Stimulated activated CD4-positive, alpha-beta T cell treated with anti-CD3 and anti-CD28 coated beads, Interleukin-12 subunit alpha, Interleukin-12 subunit beta, amount 100 ng/mL, for 4 hours (primary cell): ENCODE measurements at regions not wholly inside any gene's neighbourhood (a gene's known extent, or its start where the extent isn't known, plus 50 kb on each side); places are given as distances from the start of the nearest gene placed in this dataset.

Experiments used
- DNase-seq: peaks from one replicate; pipeline ENCODE4 v3.0.0-alpha.2; 2020

DNA sequence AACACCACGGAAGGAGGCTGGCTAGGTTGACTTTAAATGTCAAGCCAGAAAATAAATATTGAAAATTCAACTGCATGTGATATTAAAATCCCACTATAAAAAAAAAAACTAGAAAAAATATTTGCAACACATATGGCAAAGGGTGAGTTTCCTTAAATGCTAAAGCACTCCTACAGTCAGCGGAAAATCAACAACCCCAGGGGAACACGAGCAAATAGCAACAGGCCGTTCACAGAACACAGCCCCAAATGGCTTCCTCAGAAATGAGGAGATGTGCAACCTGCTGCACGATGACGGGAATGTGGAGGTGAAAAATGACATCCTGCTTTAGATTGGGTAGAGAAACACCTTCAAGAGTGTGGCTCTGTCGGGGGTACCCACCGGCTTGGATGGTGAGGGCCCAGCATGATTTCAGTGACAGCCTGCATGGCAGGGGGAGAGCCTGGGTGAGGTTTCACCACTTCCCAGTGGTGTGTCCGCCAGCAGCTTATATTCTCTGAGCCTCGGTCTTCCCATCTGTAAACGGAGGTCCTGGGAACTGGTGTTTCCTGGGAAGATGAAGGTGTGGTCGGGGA is 157.9 kb upstream of the GLI2 start:
- no peak for DNase-seq

DNA sequence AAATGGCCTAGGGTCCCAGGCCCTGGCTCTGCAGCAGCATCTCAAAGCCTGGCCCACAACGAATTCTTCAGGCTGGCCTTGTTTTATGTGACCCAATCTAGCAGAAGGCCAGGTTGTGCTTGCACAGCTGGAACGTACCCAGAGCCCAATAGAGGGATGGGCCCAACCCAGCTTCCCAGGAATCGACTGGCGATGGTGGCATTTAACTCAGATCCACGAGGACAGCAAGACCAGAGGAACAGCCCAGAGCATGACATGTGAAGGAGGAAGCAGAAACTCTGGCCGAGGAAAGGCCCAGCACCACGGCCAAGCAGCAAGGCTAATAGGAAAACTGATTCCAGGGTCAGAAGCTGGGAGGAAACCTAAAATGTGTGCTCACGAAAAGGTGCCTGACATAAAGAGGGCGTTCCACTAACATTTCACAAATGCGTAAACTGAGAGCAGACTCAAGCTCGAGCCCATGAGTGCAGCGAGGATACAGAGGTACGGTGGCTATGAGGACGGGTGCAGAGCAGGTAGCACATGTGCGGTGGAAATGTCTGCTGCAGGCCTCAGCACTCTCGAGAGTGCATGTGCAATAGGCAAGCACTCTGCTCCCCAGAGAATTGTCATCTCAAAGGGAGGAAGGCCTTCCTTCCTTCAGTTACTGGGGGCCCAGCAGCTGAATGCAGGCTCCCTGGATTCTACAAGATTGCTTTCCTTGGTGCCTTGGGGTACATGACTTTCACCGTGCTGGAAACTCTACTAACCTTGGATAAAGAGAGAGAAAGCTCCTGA is 156.9 kb upstream of the GLI2 start:
- DNase-seq: no peak

DNA sequence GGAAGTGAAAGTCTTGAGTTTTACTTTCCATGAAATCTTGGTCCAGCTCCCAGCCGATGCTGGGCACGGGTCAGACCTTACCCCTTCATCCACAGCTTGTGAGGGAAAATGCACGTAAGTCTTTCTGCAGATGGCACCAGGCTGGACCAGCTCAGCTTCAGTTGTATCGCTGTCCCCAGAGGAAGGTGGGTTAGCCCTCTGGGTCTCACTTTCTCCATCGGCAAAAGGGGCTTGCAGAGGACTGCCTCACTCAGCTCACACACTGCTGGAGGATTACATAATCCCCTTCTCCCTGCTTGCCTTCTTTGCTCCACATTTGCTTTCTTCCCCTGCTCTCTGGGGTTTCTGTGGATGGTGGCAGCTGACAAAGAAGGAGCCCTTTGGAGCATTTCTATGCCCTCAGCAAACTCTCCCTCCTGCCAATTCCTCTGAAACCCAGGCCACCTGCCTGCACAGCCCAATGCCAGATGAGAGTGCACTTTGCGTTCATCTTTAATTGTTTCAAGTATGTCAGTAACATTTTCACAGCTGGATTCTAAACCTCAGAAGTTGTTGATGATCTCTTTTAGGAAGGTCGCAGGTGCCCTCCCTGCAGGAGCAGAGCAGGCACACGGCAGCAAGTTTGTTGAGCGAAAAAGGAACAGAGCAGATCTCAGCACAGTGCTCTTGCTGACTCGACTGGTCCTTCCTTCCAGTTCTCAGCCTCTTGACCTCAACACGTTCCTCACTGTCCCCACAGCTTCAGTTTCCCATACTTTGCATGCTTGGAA is 155.6 kb upstream of the GLI2 start:
- no peak for DNase-seq

DNA sequence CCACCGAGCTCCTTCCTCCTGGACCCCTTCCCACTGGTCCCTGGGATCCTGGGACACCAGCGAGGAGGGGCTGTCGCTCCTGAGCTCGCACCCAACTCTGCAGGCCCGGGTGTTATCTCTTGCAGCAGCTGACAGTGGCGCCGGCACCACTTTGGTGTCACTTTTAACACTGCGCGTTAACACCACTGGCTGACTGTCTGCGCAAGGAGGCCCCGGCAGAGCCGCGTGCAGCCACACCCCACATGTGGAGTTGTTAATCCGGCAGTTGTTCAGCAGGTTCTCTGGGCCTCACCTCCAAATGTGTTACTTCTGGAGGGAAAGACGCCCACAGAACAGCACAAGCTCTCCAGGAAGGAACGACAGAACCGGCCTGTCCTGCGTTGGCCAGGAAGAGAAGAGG is 155.0 kb upstream of the GLI2 start:
- DNase-seq: no peak

DNA sequence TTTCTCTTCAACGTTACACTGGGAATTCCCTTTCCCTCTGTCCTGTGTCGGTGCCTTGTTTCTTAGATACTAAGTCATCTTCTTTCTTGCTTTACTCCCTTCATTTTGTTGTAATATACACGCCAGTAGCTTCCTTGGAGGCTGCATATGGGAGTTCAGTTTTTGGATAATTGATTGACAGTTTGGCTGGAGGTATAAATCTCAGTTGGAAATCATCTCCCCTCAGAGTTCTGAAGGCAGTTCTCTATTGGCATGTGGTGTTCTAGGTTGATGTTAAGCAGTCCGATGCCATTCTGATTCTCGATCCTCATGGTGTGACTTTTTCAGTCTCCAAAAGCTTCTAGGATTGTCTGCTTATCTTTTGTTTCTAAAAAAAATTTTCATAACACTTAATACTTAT is 152.5 kb upstream of the GLI2 start:
- no peak for DNase-seq

DNA sequence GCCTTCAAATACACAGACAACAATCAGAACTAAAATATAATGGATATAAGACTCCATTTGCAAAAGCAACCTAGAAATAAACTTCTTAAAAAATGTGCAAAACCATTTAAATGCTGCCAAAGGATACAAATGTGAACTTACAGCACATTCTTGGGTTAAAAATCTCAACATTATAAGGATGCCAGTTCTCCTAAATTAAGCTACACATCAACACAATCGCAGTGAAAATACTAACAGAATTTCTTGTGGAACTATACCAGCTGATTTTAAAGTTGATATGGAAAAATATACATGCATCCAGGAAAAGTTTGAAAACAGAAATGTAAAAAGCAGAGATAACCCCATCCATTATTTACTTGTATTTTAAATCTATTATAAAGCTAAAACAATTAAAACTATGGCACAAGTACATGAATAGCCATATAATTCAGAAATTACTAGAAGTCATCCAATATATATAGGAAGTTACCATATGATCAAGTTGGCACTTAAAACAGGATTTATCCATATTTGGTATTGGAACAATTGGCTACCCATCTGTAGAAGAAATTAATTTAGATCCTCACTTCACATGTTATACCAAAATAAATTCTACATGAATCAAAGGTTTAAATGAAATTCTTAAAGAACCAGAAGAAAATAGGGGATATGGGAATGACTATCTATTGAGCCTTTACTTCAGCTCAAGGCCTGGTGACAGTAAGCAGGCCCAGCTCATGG is 151.7 kb upstream of the GLI2 start:
- DNase-seq: no peak

DNA sequence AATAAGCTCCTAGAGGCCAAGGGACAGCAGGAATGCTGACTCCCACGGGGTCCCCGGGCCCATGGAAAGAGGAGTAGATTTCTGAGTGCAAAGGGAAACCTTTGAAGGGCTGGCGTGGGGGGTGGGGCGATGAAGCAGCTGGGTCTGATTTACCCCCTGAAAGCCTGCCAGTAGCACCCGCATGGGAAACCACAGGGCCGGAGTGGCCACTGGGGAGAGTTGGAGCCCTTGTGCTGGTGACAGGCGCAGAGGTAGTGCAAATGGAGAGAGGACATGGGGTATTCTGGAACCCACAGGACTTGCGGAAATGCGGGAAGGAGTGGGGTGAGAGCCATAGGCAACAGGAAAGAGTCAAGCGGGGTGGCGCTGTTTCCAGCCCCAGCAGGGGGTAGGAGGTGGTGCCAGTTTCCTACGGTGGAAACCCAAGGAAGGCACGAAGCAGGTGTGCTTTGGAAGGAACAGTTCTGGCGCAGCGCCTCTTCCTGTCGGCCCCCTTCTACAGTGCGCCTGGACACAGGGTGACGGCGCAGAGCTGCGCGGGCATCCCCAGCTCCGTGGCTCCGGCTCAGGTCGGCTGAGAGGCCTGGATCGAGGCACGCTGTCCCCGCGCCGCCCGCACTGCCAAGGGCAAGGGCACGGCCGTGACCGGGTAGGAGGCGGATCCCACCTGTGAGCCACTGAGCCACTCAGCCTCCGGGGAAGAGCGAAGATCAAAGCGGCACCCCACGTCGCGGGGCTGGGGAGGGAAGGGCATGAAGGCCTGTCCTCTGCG is 149.0 kb upstream of the GLI2 start:
- no peak for DNase-seq

DNA sequence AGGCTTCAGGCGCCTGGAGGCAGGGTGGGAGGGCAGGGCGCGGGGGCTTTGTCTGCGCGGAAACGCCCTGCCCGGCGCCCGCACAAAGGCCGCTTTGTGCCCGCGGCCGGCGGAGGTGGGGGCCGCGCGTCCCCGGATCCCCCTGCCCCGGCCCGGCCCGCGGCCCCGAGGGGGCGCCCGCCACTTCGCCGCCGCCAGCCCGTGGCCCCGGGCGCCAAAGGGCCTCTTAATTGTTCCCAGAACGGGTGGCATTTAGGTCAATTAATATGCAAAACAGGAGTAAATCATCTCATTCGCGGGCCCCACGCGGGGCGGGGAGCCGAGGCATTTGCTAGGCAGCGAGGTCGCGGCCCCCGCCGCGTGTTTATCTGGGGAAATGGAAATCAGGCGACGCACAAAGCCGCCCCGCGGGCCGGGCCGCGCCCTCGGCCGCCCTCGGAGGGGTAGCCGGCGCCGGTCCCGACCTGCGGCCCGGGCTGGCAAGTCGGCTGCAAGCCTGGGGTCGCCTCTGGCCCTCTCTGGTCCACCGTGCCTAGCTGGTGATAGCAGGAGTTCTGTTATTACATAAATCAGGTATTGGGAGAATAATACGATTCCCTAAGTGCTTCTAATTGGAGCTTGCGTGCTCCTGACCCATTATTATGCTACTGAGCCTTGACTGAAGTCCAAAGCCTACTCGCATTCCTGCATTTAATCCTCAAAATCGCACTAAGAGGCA is 148.2 kb upstream of the GLI2 start:
- no peak for DNase-seq

DNA sequence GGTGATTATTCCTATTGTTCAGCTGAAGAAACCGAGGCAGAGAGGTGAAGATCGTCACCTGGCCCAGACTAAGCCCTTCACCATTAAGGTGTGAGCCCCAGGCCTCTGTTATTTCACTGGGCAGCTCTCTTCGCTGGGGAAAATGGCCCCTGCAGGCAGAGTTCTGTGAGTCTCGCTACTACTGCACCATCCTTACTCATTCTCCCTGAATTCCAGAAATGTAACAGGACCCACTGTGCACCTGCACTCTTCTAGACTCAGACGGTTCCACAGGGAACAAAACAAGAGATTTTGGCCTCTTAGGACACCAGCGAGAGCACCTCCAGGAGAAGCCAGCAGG is 147.7 kb upstream of the GLI2 start:
- DNase-seq: no peak

DNA sequence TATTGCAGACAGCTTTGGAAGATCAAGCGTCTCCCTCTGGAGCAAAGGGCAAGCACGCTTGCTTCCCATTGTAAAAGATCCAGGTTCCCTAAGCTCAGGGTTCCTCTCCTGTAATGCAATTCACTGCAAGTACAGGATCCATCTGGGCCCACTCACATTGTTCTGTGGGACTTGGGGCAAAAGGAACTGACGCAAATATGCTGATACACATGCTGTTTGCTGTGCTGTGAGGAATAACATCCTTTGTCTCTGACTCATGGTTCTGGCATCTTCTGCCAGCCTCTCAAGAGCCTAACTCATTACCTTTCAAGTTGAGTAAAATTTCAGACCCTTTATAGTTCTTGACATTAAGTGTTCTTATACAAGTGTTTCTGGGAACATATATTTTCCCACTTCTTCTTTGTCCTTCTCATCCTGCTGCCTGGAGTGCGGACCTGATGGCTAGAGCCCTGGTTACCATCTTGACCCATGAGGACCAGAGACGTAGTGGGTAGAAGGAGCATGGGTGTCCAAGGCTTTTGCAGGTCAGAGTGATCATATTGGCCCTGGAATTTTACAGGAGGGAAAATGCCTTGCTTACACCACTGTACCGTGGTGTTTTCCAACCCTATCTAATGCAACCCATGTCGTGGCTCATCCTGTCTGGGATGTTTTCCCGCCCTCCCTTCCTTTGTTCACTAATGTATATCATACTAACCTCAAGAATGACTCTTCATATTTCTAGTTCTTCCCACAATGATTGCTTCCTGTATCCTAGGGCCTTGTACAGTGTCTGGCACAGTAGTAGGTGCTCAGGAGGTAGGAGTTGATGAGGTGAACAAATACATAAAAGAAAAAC is 145.7 kb upstream of the GLI2 start:
- DNase-seq: no peak

DNA sequence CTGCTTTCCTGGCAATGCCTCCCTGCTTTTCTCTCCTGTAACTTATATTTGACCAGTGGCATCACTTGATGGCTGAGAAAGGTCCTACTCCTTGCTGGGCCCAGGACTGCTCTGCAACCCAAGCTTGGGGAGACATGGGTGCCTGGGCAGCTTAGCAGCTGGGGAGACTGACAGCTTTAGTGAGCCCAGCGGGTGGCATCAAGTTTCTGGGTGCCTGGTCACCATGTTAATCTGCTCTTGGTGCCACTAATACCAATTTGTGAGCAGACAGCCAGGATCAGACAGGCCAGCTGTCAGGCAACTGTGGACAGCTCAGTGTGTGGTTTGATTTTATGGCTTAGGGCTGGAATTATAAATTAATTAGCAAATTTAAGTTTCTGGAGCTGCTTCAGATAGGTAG is 144.8 kb upstream of the GLI2 start:
- no peak for DNase-seq

DNA sequence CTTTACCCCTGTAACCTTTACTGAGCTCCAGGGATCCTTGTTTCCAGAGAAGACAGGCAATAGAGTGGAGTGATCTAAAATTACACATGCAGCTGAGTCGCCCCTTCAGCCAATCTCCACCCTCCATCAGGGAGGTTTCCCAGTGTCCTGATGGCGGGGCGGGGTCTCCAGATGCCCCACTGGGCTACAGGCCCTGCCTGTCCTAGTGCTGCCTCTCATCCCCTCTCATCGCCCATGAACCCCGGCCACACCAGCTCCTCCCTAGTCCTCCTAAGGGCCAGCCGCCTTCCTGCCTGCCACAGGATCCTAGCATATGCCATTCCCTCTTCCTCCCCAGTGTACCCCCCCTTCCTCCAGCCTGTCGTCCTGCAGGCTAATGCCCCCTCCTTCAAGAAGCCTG is 144.1 kb upstream of the GLI2 start:
- DNase-seq: no peak

DNA sequence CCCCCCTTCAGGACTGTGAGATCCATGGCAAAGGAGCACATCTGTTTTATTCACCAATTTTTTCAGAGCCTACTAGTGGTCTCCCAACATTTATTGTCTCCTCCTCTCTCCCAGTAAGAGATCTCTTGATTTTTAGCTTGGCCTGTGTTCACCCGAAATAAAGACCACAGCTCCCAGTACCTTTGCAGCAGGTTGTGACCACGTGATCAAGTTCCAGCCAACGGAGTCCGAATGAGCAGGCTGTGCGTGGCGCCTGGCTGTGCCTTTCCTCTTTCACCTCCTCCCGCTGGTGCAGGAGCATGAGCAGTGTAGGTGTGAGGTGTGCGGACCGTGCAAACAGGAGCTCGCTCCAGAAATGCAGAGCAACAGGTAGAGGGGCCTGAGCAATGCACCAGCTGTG is 143.6 kb upstream of the GLI2 start:
- DNase-seq: no peak

DNA sequence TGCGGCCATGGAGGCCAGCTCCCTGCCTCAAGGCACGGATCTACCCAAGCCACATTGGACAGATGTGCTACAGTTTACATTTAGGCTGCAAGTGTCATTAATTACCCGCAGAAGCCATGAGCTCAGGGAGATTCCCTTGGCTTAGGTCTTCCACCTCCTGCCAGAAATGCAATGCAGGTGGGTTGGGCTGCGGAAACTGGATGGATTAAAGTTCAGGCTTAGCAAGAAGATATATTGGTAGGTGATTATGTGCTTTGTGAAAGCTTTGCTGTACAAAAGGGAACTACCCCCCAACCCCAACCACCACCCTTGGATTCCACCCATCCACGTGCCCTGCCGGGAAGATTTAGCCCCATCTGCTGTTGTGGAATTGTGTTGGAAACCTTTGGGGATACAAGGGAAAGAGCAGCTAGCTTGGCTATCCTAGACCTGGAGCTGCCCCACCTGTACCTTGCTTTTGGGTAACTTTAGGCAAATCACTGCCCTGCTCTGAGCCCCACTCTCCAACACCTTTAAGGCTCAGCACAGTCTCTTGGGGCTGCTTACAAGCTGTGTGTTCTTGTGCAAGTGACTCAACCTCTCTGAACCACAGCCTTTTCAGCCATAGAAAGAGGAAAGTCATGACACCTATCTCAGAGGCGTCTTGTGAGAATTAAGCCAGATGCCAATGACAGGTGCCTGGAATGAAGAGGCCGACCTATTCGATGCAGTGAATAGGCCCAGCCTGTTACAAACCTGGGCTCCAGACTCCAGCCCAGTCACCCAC is 141.6 kb upstream of the GLI2 start:
- no peak for DNase-seq

DNA sequence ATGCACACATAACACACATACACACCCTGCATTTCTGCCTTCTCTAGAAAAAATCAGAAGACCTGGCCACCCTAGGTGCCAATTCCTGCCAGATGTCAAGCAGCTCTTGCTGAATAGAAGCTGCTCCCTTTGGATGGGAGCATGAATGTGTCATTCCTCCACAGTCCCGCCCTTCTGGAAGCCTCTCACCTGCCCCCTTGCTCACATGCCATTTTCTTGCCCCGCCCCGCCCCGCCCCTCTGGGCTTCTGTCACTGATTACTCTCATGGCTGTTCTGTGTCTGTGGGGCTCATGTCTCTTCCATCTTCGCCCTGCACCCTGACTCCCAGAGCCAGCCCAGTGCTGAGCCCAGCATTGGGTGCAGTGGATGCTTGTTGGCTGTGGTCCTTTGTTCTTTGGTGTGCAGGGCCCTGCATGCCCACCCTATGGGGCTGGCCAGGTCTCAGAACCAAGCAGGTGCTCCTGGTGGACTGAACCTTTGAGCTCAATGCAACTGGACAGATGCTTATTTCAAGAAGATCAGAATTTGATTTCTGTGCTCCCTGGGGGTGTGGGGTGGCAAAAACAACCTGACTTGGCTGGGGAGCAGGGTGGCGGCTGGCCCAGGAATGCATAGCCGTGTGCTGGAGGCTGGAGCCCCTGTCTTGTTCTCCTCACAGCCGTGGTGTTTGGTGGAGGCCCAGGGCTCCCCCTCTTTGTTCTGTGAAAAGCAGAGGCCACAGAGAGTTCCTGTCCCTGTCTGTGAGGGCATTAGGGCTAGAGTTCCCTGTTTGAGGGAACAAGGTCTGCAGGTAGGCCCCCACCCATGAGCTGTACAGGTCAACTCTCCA is 140.6 kb upstream of the GLI2 start:
- DNase-seq: no peak

DNA sequence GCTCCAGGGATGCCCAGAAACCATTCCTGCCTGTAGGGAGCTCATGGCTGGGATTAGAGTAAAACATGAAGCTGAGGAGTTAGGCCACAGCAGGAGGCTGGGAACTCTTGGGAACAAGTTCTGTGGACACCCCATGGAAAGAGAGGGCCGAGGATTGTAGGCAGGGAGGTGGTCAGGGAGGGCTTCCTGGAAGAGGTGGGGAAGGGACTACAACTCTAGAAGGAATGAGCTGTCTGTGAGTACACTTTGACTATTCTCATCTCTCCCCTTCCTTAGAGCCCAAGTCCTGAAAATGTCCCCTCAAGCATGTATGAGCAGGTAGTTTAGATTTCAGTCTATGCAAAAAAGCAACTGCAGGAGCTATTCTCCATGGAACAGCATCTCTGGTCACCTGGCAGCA is 139.9 kb upstream of the GLI2 start:
- DNase-seq: no peak

DNA sequence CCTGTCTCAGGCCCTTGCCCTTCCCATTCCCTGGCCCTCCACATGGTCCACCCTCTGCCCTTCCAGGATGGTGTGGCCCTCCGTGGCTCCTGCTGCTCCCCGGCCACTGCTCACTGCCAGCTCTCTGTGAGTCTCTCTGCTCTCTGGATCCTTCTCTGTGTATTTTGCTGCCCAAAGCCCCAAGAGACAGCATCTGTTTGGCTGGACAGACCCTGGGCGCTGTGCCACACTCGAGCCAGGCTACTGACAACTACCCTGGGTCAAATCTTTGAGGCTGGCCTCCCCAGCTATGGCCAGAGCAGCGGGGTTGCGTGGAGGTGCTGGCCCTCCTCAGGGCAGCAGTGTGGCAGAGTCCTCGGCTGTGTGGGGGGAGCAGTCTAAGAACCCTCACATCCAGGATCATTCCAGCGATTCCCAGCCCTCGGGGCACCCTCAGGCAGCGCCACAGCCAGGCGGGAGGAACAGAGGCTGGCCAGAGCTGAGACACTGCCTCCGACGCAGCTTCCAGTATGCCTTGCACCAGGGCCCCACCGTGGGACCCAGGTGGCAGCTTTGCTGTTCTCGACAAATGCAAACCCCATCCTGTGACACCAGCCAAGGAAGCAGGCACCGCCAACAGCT is 139.4 kb upstream of the GLI2 start:
- DNase-seq: no peak

DNA sequence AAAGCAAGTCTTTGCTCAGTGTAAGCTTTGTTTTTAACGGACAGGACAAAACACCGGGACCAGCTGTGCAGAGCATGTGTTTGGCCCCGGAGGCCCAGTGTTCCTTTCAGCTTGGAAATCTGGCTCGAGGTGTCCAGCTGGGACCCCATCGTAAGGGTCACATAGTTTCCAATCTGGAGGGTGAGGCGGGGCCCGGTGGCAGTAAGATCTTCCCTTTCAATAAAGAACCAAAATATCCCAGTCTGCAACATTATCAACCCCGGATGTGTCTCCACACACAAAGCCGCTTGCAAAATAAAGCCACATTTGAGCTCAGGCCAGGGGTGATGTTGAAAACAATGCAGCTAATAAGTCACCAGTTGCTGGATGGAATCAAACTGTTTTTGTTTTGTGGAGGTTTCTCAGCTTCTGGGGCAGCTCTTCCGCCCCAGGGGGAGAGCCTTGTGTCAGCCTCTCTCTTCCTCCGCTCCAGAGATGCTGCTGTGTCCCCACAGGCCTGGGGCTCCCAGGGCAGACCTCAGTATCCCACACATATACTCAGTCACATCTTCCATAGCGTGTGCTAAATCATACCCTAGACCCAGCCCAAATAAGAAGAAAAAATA is 138.6 kb upstream of the GLI2 start:
- DNase-seq: no peak
